GM12878 (cell line): ENCODE measurements at regions not wholly inside any gene's neighbourhood (a gene's known extent, or its start where the extent isn't known, plus 50 kb on each side); places are given as distances from the start of the nearest gene placed in this dataset.

Experiments
- EZH2 ChIP-seq: IDR thresholded peaks from 2 replicates; pipeline ENCODE4 v1.6.1; 2012; ENCODE audit warnings: low read depth, mild to moderate bottlenecking, control low read depth, inconsistent platforms, low read length, borderline replicate concordance; ENCODE audit not compliant: control insufficient read depth
- MEF2B ChIP-seq: fragments of 450-650 bp; IDR thresholded peaks from 2 replicates; pipeline ENCODE4 v1.6.1; 2018; ENCODE audit warnings: mild to moderate bottlenecking, moderate library complexity; ENCODE audit not compliant: partially characterized antibody, poor library complexity, severe bottlenecking
- POLR2AphosphoS2 ChIP-seq: IDR thresholded peaks from 2 replicates; pipeline ENCODE4 v1.6.1; 2011; ENCODE audit warnings: low read depth, mild to moderate bottlenecking, low read length, improper control_type of control experiment, moderate library complexity
- POLR2AphosphoS5 ChIP-seq: IDR thresholded peaks from 2 replicates; pipeline ENCODE4 v1.6.1; 2011; ENCODE audit warnings: mild to moderate bottlenecking, low read length, inconsistent platforms
- SMARCA5 ChIP-seq: fragments of 450-650 bp; IDR thresholded peaks from 2 replicates; pipeline ENCODE4 v1.6.1; 2017; ENCODE audit warnings: mild to moderate bottlenecking
- SP1 ChIP-seq: IDR thresholded peaks from one replicate; pipeline ENCODE4 v1.6.1; 2011; ENCODE audit warnings: low read depth, low read length
- TF ChIP-seq, protein P1 (sequence below): IDR thresholded peaks from 2 replicates; pipeline ENCODE4 v1.6.1; 2011; ENCODE audit warnings: borderline replicate concordance, low read depth, mild to moderate bottlenecking, moderate library complexity, low read length; ENCODE audit not compliant: insufficient read depth, poor library complexity, severe bottlenecking
- TF ChIP-seq, protein P2 (sequence below): IDR thresholded peaks from 2 replicates; pipeline ENCODE4 v1.6.1; 2011; ENCODE audit warnings: low read depth, mild to moderate bottlenecking, low read length, moderate library complexity, borderline replicate concordance; ENCODE audit errors: extremely low read depth
- TF ChIP-seq, protein P3 (sequence below), 3 experiments: IDR thresholded peaks in 2 of 3; conservative IDR thresholded peaks in 1 of 3; 2 replicates each; pipeline ENCODE4 v1.5.1; 2011; ENCODE audit warnings: low read depth in 3 of 3, low read length in 3 of 3, mild to moderate bottlenecking in 3 of 3, control low read depth in 2 of 3, moderate library complexity in 2 of 3, inconsistent platforms in 1 of 3, mixed read lengths in 1 of 3; ENCODE audit not compliant: control insufficient read depth in 2 of 3, insufficient read depth in 1 of 3; ENCODE audit errors: extremely low read depth in 1 of 3
- TF ChIP-seq, protein P4 (sequence below): fragments of 450-650 bp; IDR thresholded peaks from 2 replicates; pipeline ENCODE4 v1.6.1; 2018; ENCODE audit warnings: borderline replicate concordance, mild to moderate bottlenecking; ENCODE audit not compliant: partially characterized antibody
- TF ChIP-seq, protein P5 (sequence below): fragments of 450-650 bp; IDR thresholded peaks from 2 replicates; pipeline ENCODE4 v1.6.1; 2016; ENCODE audit warnings: mild to moderate bottlenecking
- TF ChIP-seq, protein P6 (sequence below): IDR thresholded peaks from 2 replicates; pipeline ENCODE4 v1.6.1; 2012; ENCODE audit warnings: mild to moderate bottlenecking, low read depth, low read length
- TF ChIP-seq, protein P7 (sequence below): IDR thresholded peaks from 2 replicates; pipeline ENCODE4 v1.6.1; 2012; ENCODE audit warnings: low read length, inconsistent platforms

DNA sequence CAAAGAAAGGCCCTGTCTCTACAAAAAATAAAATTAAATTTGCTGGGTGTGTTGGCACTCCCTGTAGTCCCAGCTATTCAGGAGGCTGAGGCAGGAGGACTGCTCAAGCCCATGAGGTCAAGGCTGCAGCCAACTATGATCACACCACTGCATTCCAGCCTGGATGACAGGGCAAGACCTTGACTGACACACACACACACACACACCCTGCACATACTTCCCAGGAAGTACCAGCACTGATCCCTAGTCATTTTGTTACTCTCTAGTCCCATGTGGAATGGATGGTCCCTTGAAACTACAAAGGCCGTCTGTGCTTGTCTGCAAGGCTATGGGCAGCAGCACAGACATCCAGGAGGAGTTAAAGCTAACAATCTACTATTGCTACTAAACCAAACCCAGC lies 59.7 kb upstream of the CYP2D6 start:
- TF ChIP-seq SMARCA5 (no peak), MEF2B (no peak), POLR2AphosphoS5 (no peak), POLR2AphosphoS2 (no peak), SP1 (no peak), EZH2 (no peak)
- TF ChIP-seq, protein P1, sequence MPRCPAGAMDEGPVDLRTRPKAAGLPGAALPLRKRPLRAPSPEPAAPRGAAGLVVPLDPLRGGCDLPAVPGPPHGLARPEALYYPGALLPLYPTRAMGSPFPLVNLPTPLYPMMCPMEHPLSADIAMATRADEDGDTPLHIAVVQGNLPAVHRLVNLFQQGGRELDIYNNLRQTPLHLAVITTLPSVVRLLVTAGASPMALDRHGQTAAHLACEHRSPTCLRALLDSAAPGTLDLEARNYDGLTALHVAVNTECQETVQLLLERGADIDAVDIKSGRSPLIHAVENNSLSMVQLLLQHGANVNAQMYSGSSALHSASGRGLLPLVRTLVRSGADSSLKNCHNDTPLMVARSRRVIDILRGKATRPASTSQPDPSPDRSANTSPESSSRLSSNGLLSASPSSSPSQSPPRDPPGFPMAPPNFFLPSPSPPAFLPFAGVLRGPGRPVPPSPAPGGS: no peak
- TF ChIP-seq, protein P2, sequence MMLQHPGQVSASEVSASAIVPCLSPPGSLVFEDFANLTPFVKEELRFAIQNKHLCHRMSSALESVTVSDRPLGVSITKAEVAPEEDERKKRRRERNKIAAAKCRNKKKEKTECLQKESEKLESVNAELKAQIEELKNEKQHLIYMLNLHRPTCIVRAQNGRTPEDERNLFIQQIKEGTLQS: no peak
- TF ChIP-seq, protein P3, sequence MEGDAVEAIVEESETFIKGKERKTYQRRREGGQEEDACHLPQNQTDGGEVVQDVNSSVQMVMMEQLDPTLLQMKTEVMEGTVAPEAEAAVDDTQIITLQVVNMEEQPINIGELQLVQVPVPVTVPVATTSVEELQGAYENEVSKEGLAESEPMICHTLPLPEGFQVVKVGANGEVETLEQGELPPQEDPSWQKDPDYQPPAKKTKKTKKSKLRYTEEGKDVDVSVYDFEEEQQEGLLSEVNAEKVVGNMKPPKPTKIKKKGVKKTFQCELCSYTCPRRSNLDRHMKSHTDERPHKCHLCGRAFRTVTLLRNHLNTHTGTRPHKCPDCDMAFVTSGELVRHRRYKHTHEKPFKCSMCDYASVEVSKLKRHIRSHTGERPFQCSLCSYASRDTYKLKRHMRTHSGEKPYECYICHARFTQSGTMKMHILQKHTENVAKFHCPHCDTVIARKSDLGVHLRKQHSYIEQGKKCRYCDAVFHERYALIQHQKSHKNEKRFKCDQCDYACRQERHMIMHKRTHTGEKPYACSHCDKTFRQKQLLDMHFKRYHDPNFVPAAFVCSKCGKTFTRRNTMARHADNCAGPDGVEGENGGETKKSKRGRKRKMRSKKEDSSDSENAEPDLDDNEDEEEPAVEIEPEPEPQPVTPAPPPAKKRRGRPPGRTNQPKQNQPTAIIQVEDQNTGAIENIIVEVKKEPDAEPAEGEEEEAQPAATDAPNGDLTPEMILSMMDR (IDR thresholded peaks at IDR 0.05 in 2 of 3, conservative IDR thresholded peaks at IDR 0.05 in 1 of 3; ENCODE audit: control insufficient read depth in 2 of 3, extremely low read depth in 1 of 3, insufficient read depth in 1 of 3, low read depth in 3 of 3, low read length in 3 of 3): no peak
- TF ChIP-seq, protein P4, sequence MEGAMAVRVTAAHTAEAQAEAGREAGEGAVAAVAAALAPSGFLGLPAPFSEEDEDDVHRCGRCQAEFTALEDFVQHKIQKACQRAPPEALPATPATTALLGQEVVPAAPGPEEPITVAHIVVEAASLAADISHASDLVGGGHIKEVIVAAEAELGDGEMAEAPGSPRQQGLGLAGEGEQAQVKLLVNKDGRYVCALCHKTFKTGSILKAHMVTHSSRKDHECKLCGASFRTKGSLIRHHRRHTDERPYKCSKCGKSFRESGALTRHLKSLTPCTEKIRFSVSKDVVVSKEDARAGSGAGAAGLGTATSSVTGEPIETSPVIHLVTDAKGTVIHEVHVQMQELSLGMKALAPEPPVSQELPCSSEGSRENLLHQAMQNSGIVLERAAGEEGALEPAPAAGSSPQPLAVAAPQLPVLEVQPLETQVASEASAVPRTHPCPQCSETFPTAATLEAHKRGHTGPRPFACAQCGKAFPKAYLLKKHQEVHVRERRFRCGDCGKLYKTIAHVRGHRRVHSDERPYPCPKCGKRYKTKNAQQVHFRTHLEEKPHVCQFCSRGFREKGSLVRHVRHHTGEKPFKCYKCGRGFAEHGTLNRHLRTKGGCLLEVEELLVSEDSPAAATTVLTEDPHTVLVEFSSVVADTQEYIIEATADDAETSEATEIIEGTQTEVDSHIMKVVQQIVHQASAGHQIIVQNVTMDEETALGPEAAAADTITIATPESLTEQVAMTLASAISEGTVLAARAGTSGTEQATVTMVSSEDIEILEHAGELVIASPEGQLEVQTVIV: no peak
- TF ChIP-seq, protein P5, sequence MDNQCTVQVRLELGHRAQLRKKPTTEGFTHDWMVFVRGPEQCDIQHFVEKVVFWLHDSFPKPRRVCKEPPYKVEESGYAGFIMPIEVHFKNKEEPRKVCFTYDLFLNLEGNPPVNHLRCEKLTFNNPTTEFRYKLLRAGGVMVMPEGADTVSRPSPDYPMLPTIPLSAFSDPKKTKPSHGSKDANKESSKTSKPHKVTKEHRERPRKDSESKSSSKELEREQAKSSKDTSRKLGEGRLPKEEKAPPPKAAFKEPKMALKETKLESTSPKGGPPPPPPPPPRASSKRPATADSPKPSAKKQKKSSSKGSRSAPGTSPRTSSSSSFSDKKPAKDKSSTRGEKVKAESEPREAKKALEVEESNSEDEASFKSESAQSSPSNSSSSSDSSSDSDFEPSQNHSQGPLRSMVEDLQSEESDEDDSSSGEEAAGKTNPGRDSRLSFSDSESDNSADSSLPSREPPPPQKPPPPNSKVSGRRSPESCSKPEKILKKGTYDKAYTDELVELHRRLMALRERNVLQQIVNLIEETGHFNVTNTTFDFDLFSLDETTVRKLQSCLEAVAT: no peak
- TF ChIP-seq, protein P6, sequence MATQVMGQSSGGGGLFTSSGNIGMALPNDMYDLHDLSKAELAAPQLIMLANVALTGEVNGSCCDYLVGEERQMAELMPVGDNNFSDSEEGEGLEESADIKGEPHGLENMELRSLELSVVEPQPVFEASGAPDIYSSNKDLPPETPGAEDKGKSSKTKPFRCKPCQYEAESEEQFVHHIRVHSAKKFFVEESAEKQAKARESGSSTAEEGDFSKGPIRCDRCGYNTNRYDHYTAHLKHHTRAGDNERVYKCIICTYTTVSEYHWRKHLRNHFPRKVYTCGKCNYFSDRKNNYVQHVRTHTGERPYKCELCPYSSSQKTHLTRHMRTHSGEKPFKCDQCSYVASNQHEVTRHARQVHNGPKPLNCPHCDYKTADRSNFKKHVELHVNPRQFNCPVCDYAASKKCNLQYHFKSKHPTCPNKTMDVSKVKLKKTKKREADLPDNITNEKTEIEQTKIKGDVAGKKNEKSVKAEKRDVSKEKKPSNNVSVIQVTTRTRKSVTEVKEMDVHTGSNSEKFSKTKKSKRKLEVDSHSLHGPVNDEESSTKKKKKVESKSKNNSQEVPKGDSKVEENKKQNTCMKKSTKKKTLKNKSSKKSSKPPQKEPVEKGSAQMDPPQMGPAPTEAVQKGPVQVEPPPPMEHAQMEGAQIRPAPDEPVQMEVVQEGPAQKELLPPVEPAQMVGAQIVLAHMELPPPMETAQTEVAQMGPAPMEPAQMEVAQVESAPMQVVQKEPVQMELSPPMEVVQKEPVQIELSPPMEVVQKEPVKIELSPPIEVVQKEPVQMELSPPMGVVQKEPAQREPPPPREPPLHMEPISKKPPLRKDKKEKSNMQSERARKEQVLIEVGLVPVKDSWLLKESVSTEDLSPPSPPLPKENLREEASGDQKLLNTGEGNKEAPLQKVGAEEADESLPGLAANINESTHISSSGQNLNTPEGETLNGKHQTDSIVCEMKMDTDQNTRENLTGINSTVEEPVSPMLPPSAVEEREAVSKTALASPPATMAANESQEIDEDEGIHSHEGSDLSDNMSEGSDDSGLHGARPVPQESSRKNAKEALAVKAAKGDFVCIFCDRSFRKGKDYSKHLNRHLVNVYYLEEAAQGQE: no peak
- TF ChIP-seq, protein P7, sequence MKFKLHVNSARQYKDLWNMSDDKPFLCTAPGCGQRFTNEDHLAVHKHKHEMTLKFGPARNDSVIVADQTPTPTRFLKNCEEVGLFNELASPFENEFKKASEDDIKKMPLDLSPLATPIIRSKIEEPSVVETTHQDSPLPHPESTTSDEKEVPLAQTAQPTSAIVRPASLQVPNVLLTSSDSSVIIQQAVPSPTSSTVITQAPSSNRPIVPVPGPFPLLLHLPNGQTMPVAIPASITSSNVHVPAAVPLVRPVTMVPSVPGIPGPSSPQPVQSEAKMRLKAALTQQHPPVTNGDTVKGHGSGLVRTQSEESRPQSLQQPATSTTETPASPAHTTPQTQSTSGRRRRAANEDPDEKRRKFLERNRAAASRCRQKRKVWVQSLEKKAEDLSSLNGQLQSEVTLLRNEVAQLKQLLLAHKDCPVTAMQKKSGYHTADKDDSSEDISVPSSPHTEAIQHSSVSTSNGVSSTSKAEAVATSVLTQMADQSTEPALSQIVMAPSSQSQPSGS: no peak
